ENCODE measurements at regions not wholly inside any gene's neighbourhood (a gene's known extent, or its start where the extent isn't known, plus 50 kb on each side); places are given as distances from the start of the nearest gene placed in this dataset.

- Histone ChIP-seq H4K20me1 (ENCODE audit: control insufficient read depth, insufficient read depth, insufficient read length) (no peaks in the 10 kb centered on the region), H2BK12ac (ENCODE audit: insufficient read length, low read depth, low read length) (no peak overlapping the region), H3K4me1 (ENCODE audit: insufficient read depth, low read length) (no peaks in the 10 kb centered on the region; the same call in 1 of the 2 replicates), H3K4me2 (ENCODE audit: insufficient read depth, insufficient read length, low read length) (peak overlapping the region; percentile 52), H3K79me2 (ENCODE audit: insufficient read depth, low read length) (no peaks in the 10 kb centered on the region), H3T11ph (ENCODE audit: low read length) (no peak overlapping the region), H3K9me3 (ENCODE audit: control insufficient read depth, low read depth, low read length) (no peaks in the 10 kb centered on the region), H3K79me1 (ENCODE audit: insufficient read depth, low read depth, low read length, poor library complexity, severe bottlenecking) (no peaks in the 10 kb centered on the region), H3K27me3 (ENCODE audit: insufficient read depth, low read length) (peaks cover 3% of the 10 kb centered on the region; the same call in 1 of the 2 replicates), H3K56ac (ENCODE audit: insufficient read length, low read depth, low read length) (no peak overlapping the region), H4K5ac (ENCODE audit: insufficient read length, low read depth, low read length) (no peak overlapping the region), H4K91ac (ENCODE audit: insufficient read length, low read depth, low read length) (no peak overlapping the region), H3K23ac (ENCODE audit: insufficient read length, low read depth, low read length) (no peak overlapping the region), H2BK15ac (ENCODE audit: low read depth, low read length) (no peak overlapping the region; the same call in 1 of the 2 replicates), H3K14ac (ENCODE audit: insufficient read depth, low read length) (peak overlapping the region; percentile 74; the same call in 1 of the 2 replicates), H2AK5ac (ENCODE audit: insufficient read length, low read length) (no peak overlapping the region), H2BK20ac (ENCODE audit: low read depth, low read length, poor library complexity, severe bottlenecking) (no peak overlapping the region), H2AFZ (ENCODE audit: low read length) (peak overlapping the region; percentile 16), H3K27ac (ENCODE audit: insufficient read length, low read depth, low read length) (no peak overlapping the region), H2BK5ac (ENCODE audit: insufficient read length, low read length) (no peak overlapping the region), H2BK120ac (ENCODE audit: low read depth, low read length, poor library complexity, severe bottlenecking) (no peak overlapping the region), H3K18ac (ENCODE audit: insufficient read length, low read depth, low read length) (peak overlapping the region; percentile 79), H3K9ac (ENCODE audit: extremely low read depth, insufficient read length, low read length) (no peak overlapping the region), H4K8ac (replicated peaks; ENCODE audit: insufficient read length, low read depth, low read length) (no peak overlapping the region), H3K4ac (ENCODE audit: low read depth, low read length) (no peak overlapping the region), H3K23me2 (ENCODE audit: insufficient read length, low read depth, low read length, poor library complexity, severe bottlenecking) (peaks cover 13% of the 10 kb centered on the region)
- H3K4me1 Mint-ChIP-seq, result peaks cover 30 to 35% of the 10 kb centered on the region in 2 experiments
- peaks cover 0 to 13% of the 10 kb centered on the region in 2 experiments; a peak in 3 of 5 replicates for H3K9me3 Mint-ChIP-seq
- peak overlapping the region; percentile 74 to 77; a peak in 4 of 5 replicates for H3K4me3 Mint-ChIP-seq
- peak overlapping the region in 1 of 3 experiments; percentile 76; a peak in 1 of 7 replicates for H3K27ac Mint-ChIP-seq
- WGBS (ENCODE audit: extremely low coverage, insufficient read length, low lambda C conversion rate), result no CpG with 5 or more reads among the region's 20 CpGs
- no peak for TF ChIP-seq CTCF (conservative IDR thresholded peaks at IDR 0.05)
- peaks cover 0 to 8% (median 5%) of the 10 kb centered on the region in 3 experiments; a peak in 2 of 7 replicates for H3K36me3 Mint-ChIP-seq (ENCODE audit: insufficient read depth in 1 of 3, low read depth in 3 of 3)
- no peak for DNase-seq
- H3K27me3 Mint-ChIP-seq (ENCODE audit: low read depth), result peaks cover 45% of the 10 kb centered on the region
These were observed 61.1 kb downstream of the SPATA31C2 start for GRCh38 chr9:88077071-88077617.
